Prostate gland (tissue), 2 donors: ENCODE measurements at regions not wholly inside any gene's neighbourhood (a gene's known extent, or its start where the extent isn't known, plus 50 kb on each side); places are given as distances from the start of the nearest gene placed in this dataset.

Experiments used
- CTCF ChIP-seq, 4 experiments: fragments of 200-600 bp in 2 of 4; fragments of 450-650 bp in 2 of 4; sonication (generic) in 2 of 4; IDR thresholded peaks; 1 replicate in 3 of 4; 2 replicates in 1 of 4; pipeline ENCODE4 v1.5.1; 2016 to 2019; ENCODE audit warnings: antibody characterized with exemption in 4 of 4, mild to moderate bottlenecking in 2 of 4, moderate library complexity in 2 of 4
- POLR2A ChIP-seq: fragments of 450-650 bp; IDR thresholded peaks from one replicate; pipeline ENCODE4 v1.6.1; 2016; ENCODE audit warnings: antibody characterized with exemption, mild to moderate bottlenecking

GRCh38 chr15:47157827-47158226, 559.5 kb upstream of the SEMA6D start:
- no peak for TF ChIP-seq CTCF (IDR thresholded peaks at IDR 0.05)
- TF ChIP-seq POLR2A: no peak
